PC-9 (cell line): ENCODE measurements at regions not wholly inside any gene's neighbourhood (a gene's known extent, or its start where the extent isn't known, plus 50 kb on each side); places are given as distances from the start of the nearest gene placed in this dataset.

Experiments
- BruUV-seq: library from RNA; stranded (reverse); fragments of 400-500 nt; replicated peaks from 2 replicates; lab custom pipeline; 2021; lab: Mats Ljungman, UMichigan
- CTCF ChIA-PET: fragments of 300-600 bp; sonication (Branson Sonifier 250); formaldehyde crosslinking; loops from one replicate; lab custom pipeline; 2022; ENCODE audit warnings: antibody characterized with exemption; lab: Charles Lee
- POLR2A ChIA-PET: fragments of 300-600 bp; sonication (Branson Sonifier 250); formaldehyde crosslinking; loops from one replicate; lab custom pipeline; 2022; ENCODE audit warnings: antibody characterized with exemption; ENCODE audit not compliant: unreplicated experiment; lab: Charles Lee
- DNase-seq, 2 experiments: peaks; one replicate each; pipeline versions ENCODE4 v3.0.0 to v3.0.0-alpha.2; 2015 to 2022; ENCODE audit warnings: mixed read lengths in 1 of 2
- H2AFZ ChIP-seq: fragments of 200-600 bp; sonication (generic); 2 replicates; pipeline ENCODE4 v1.8.1; 2017; ENCODE audit warnings: antibody characterized with exemption
- H3F3A ChIP-seq: fragments of 200-600 bp; sonication (generic); 2 replicates; pipeline ENCODE4 v1.8.1; 2017; ENCODE audit warnings: antibody characterized with exemption, mild to moderate bottlenecking, low read depth; ENCODE audit not compliant: insufficient read depth
- H3K27ac ChIP-seq: fragments of 200-600 bp; sonication (generic); 2 replicates; pipeline ENCODE4 v1.6.1; 2016; ENCODE audit warnings: mixed run types
- H3K27me3 ChIP-seq: fragments of 200-600 bp; sonication (generic); 2 replicates; pipeline ENCODE4 v1.6.1; 2016; ENCODE audit warnings: low read depth, mixed run types; ENCODE audit not compliant: insufficient read depth
- H3K36me3 ChIP-seq: fragments of 200-600 bp; sonication (generic); 2 replicates; pipeline ENCODE4 v1.6.1; 2016; ENCODE audit warnings: low read depth, mixed run types
- H3K4me1 ChIP-seq: fragments of 200-600 bp; sonication (generic); replicated peaks from 2 replicates; pipeline ENCODE4 v1.6.1; 2016; ENCODE audit warnings: mixed run types; ENCODE audit not compliant: insufficient read depth
- H3K4me2 ChIP-seq: fragments of 200-600 bp; sonication (generic); 2 replicates; pipeline ENCODE4 v1.6.1; 2017; ENCODE audit warnings: mixed run types
- H3K4me3 ChIP-seq: fragments of 200-600 bp; sonication (generic); 2 replicates; pipeline ENCODE4 v1.6.1; 2016; ENCODE audit warnings: mixed run types
- H3K79me2 ChIP-seq: fragments of 200-600 bp; sonication (generic); 2 replicates; pipeline ENCODE4 v1.6.1; 2017; ENCODE audit warnings: low read depth, mixed run types
- H3K9me2 ChIP-seq: fragments of 200-600 bp; sonication (generic); 2 replicates; pipeline ENCODE4 v1.8.1; 2017; ENCODE audit warnings: mild to moderate bottlenecking; ENCODE audit not compliant: insufficient read depth
- H3K9me3 ChIP-seq: fragments of 200-600 bp; sonication (generic); 2 replicates; pipeline ENCODE4 v1.8.1; 2016; ENCODE audit warnings: low read depth; ENCODE audit not compliant: insufficient read depth
- H4K20me1 ChIP-seq: fragments of 200-600 bp; sonication (generic); 2 replicates; pipeline ENCODE4 v1.8.1; 2017; ENCODE audit not compliant: insufficient read depth
- EZH2 ChIP-seq: fragments of 200-600 bp; sonication (generic); IDR thresholded peaks from 2 replicates; pipeline ENCODE4 v1.8.0; 2017; ENCODE audit warnings: antibody characterized with exemption, low read depth
- intact Hi-C: fragments of 100-400 bp; cut with micrococcal nuclease; formaldehyde crosslinking; loops from one replicate; pipeline ENCODE4 v1.10.0; 2022; ENCODE audit not compliant: unreplicated experiment
- TF ChIP-seq, protein P1 (sequence below): fragments of 200-600 bp; sonication (generic); conservative IDR thresholded peaks from 2 replicates; pipeline ENCODE4 v1.6.1; 2017; ENCODE audit warnings: mixed run types, antibody characterized with exemption, mild to moderate bottlenecking, moderate library complexity

DNA sequence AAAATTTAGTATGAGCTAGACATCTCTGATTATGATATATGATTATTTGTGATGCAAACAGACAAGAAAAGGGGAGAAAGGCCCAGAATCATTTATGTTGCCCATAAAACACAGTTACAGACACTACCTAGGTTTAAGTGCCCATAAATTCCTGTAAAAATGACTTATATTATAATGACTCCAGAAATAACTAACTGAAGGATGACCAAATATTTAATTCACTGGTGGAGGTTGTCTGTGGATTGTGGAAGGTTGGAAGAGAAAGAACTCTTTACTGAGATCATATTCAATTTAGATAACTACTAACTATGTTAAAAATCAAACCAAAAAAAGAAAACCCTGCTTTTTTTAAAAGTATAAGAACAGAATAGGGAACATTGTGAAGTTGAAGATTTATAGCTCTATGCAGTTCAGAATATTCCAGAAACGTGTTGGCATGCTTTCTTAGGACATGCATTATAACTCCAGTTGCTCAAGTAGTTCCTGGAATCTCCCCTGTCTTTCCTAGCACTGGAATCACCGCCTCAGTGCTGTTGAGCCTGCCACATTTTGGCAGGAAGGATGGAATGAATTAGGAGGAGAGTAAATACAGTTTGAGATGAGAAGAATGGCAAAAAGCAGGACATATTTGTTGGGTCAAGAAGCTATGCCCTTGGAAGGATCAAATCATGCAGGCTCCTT lies 72.0 kb upstream of the PAPPA start:
- BruUV-seq: no TSS peak
- no peaks in the 10 kb centered on the region for H3K27me3 ChIP-seq
- intact Hi-C loops: no loop called here
- H3K4me1 ChIP-seq: no peaks in the 10 kb centered on the region; the same call in 1 of the 2 replicates
- TF ChIP-seq, protein P1, sequence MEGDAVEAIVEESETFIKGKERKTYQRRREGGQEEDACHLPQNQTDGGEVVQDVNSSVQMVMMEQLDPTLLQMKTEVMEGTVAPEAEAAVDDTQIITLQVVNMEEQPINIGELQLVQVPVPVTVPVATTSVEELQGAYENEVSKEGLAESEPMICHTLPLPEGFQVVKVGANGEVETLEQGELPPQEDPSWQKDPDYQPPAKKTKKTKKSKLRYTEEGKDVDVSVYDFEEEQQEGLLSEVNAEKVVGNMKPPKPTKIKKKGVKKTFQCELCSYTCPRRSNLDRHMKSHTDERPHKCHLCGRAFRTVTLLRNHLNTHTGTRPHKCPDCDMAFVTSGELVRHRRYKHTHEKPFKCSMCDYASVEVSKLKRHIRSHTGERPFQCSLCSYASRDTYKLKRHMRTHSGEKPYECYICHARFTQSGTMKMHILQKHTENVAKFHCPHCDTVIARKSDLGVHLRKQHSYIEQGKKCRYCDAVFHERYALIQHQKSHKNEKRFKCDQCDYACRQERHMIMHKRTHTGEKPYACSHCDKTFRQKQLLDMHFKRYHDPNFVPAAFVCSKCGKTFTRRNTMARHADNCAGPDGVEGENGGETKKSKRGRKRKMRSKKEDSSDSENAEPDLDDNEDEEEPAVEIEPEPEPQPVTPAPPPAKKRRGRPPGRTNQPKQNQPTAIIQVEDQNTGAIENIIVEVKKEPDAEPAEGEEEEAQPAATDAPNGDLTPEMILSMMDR: no peak
- no peak for TF ChIP-seq EZH2
- no peaks in the 10 kb centered on the region for H3F3A ChIP-seq
- H3K79me2 ChIP-seq: no peaks in the 10 kb centered on the region
- no peak overlapping the region for H2AFZ ChIP-seq
- H4K20me1 ChIP-seq: no peaks in the 10 kb centered on the region
- H3K4me3 ChIP-seq: no peak overlapping the region
- H3K9me2 ChIP-seq: no peaks in the 10 kb centered on the region
- no peak overlapping the region for H3K4me2 ChIP-seq
- no peaks in the 10 kb centered on the region for H3K36me3 ChIP-seq
- ChIA-PET POLR2A (no interaction called here), CTCF (no interaction called here)
- no peaks in the 10 kb centered on the region for H3K9me3 ChIP-seq
- H3K27ac ChIP-seq: no peak overlapping the region
- no peak for DNase-seq

DNA sequence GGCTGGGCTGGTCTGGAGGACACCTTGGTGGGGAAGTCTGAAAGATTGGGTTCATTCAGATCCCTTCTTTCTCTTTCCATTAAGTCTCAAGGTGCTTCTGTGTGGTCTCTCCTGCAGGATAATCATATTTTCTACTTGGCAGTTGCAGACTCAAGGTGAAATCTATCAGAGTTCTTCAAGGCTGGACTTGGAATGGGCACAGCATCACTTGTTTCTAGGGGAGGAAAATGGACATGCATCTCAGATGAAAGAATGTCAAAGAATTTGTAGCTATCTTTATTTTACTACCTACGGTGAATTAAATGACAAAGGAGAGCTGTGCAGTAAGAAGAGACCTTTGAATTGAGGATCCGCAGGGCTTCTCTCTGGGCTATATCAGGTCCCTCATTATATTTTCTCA lies 69.8 kb upstream of the PAPPA start:
- no peaks in the 10 kb centered on the region for H3K9me3 ChIP-seq
- no peaks in the 10 kb centered on the region for H3K9me2 ChIP-seq
- no peaks in the 10 kb centered on the region for H3K27me3 ChIP-seq
- ChIA-PET CTCF (no interaction called here), POLR2A (interaction anchor here (0.8 kb wide), 1 partner anchor 619 kb away, joined by 7 read pairs; no protein-coding TSS in a partner anchor)
- no peak overlapping the region for H2AFZ ChIP-seq
- H3K4me3 ChIP-seq: no peak overlapping the region
- intact Hi-C loops: no loop called here
- peaks cover 8% of the 10 kb centered on the region; the same call in 1 of the 2 replicates for H3F3A ChIP-seq
- BruUV-seq: no TSS peak
- no peak overlapping the region for H3K4me2 ChIP-seq
- TF ChIP-seq, protein P1: no peak
- TF ChIP-seq EZH2: no peak
- peaks cover 17% of the 10 kb centered on the region for H3K4me1 ChIP-seq
- no peak overlapping the region for H3K27ac ChIP-seq
- no peaks in the 10 kb centered on the region for H4K20me1 ChIP-seq
- no peaks in the 10 kb centered on the region for H3K36me3 ChIP-seq
- no peak for DNase-seq
- no peaks in the 10 kb centered on the region for H3K79me2 ChIP-seq

DNA sequence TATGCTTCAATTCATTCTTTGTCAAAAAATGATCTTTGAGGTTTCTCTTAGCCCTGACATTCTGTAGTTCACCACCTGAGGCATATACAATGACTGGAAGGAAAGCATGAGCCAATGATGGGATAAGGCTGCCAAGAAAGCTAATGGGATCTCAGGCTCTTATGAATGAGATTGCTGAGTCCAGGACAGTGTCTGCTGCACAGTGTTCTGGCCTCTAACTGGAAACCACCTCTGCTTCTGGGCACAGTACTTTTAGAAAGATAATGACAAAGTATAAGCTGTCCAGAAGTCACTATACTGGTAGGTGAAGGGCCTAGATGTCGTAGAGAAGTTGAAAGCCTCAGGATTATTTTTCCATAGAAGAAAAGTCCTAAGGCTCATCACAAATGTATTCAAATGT lies 69.1 kb upstream of the PAPPA start:
- BruUV-seq: no TSS peak
- H3K27me3 ChIP-seq: no peaks in the 10 kb centered on the region
- CTCF ChIA-PET: no interaction called here
- intact Hi-C loops: no loop called here
- H3K9me3 ChIP-seq: no peaks in the 10 kb centered on the region
- TF ChIP-seq, protein P1: no peak
- TF ChIP-seq EZH2: no peak
- H3F3A ChIP-seq: peaks cover 8% of the 10 kb centered on the region; the same call in 1 of the 2 replicates
- H3K79me2 ChIP-seq: no peaks in the 10 kb centered on the region
- no peaks in the 10 kb centered on the region for H4K20me1 ChIP-seq
- no peaks in the 10 kb centered on the region for H3K9me2 ChIP-seq
- POLR2A ChIA-PET: interaction anchor here (0.8 kb wide), 1 partner anchor 618 kb away, joined by 7 read pairs; no protein-coding TSS in a partner anchor
- no peak overlapping the region for H2AFZ ChIP-seq
- no peak overlapping the region for H3K4me2 ChIP-seq
- no peaks in the 10 kb centered on the region for H3K36me3 ChIP-seq
- no peak for DNase-seq
- H3K4me1 ChIP-seq: peaks cover 17% of the 10 kb centered on the region
- no peak overlapping the region for H3K4me3 ChIP-seq
- no peak overlapping the region for H3K27ac ChIP-seq
